ENCODE measurements at regions not wholly inside any gene's neighbourhood (a gene's known extent, or its start where the extent isn't known, plus 50 kb on each side); places are given as distances from the start of the nearest gene placed in this dataset.

- TF ChIP-seq RBM14 (IDR thresholded peaks at IDR 0.05; ENCODE audit: borderline replicate concordance, insufficient read depth, low read depth, low read length) (no peak), BMI1 (IDR thresholded peaks at IDR 0.05; ENCODE audit: low read length) (no peak), ZEB2 (IDR thresholded peaks at IDR 0.05) (no peak), BCL6 (CRISPR knock-in tag; IDR thresholded peaks at IDR 0.05) (no peak), ZNF184 (CRISPR knock-in tag; IDR thresholded peaks at IDR 0.05) (no peak)
Measured at GRCh38 chr6:122048570-122048969, 350.9 kb upstream of the HSF2 start (continued).

- FAIRE-seq (no peak), ATAC-seq (no peak), DNase-seq (ENCODE audit: extremely low read depth in 1 of 4, low spot score in 3 of 4) (no peak)
- ChIA-PET CTCF (ENCODE audit: low intra/inter-chr PET ratio) (no interaction called here), POLR2A (no interaction called here)
- BruUV-seq (replicated peaks) = no TSS peak
- Histone ChIP-seq H3K79me2 (ENCODE audit: control insufficient read depth, insufficient read depth, low read length) (no peaks in the 10 kb centered on the region), H3K4me1 (replicated peaks in 1 of 2; ENCODE audit: control insufficient read depth in 2 of 2, insufficient read depth in 2 of 2, low read length in 2 of 2) (no peaks in the 10 kb centered on the region), H3K9me1 (ENCODE audit: control insufficient read depth, insufficient read depth, low read length) (no peaks in the 10 kb centered on the region), H3K4me3 (no peak overlapping the region), H3K9ac (ENCODE audit: insufficient read depth in 1 of 2, low read depth in 2 of 2, low read length in 2 of 2) (no peak overlapping the region), H3K27me3 (ENCODE audit: control insufficient read depth in 2 of 2, insufficient read depth in 2 of 2, low read length in 2 of 2) (no peaks in the 10 kb centered on the region), H3K4me2 (ENCODE audit: insufficient read depth, low read length) (no peak overlapping the region), H3K9me3 (replicated peaks; ENCODE audit: control insufficient read depth, insufficient read depth, low read depth, low read length) (no peaks in the 10 kb centered on the region), H2AFZ (ENCODE audit: low read depth, low read length) (no peak overlapping the region), H4K20me1 (replicated peaks; ENCODE audit: control insufficient read depth, insufficient read depth, low read length) (no peaks in the 10 kb centered on the region), H3K27ac (ENCODE audit: extremely low read depth, low read depth, low read length) (no peak overlapping the region), H3K36me3 (ENCODE audit: control insufficient read depth, insufficient read depth, low read length) (no peaks in the 10 kb centered on the region)
- intact Hi-C loops (cut with micrococcal nuclease) = loop anchor here (5.0 kb wide), 1 partner anchor 837 kb away; no protein-coding TSS in a partner anchor
- TF ChIP-seq GATAD2B (IDR thresholded peaks at IDR 0.05; ENCODE audit: borderline replicate concordance) (no peak), NELFE (IDR thresholded peaks at IDR 0.05; ENCODE audit: insufficient read depth, insufficient read length) (no peak), ZSCAN32 (CRISPR knock-in tag; IDR thresholded peaks at IDR 0.05) (no peak), FOXK2 (conservative IDR thresholded peaks at IDR 0.05 in 1 of 2, IDR thresholded peaks at IDR 0.05 in 1 of 2; ENCODE audit: low read depth in 2 of 2) (no peak), HMG20A (CRISPR knock-in tag; conservative IDR thresholded peaks at IDR 0.05) (no peak), XRCC3 (IDR thresholded peaks at IDR 0.05) (no peak), ZNF75A (CRISPR knock-in tag; IDR thresholded peaks at IDR 0.05) (no peak), ATF7 (IDR thresholded peaks at IDR 0.05) (no peak), DLX4 (CRISPR knock-in tag; IDR thresholded peaks at IDR 0.05) (no peak), MEF2D (tag; conservative IDR thresholded peaks at IDR 0.05; ENCODE audit: low read depth) (no peak), CREBBP (IDR thresholded peaks at IDR 0.05; ENCODE audit: low read depth, low read length) (no peak), SMARCB1 (IDR thresholded peaks at IDR 0.05; ENCODE audit: insufficient read length, low read depth) (no peak), SFPQ (IDR thresholded peaks at IDR 0.05; ENCODE audit: low read depth, low read length) (no peak), STAT6 (CRISPR knock-in tag; IDR thresholded peaks at IDR 0.05) (no peak), RNF2 (IDR thresholded peaks at IDR 0.05) (no peak), BMI1 (IDR thresholded peaks at IDR 0.05; ENCODE audit: low read length) (no peak)
- 2% methylated on average over 6 of the region's 6 CpGs for WGBS (ENCODE audit: insufficient coverage, low coverage, missing lambda C conversion rate)
- in situ Hi-C loops (cut with MboI) = no loop called here
Measured at GRCh38 chr6:122049341-122049740, 350.1 kb upstream of the HSF2 start.

Measured in K562 (cell line).